GM12875 (cell line): ENCODE measurements at regions not wholly inside any gene's neighbourhood (a gene's known extent, or its start where the extent isn't known, plus 50 kb on each side); places are given as distances from the start of the nearest gene placed in this dataset.

ENCODE experiments used
- H3K4me3 ChIP-seq: one replicate; pipeline ENCODE4 v1.5.1; 2011; ENCODE audit warnings: low read depth, low read length, control low read depth
- TF ChIP-seq, protein P1 (sequence below): IDR thresholded peaks from 2 replicates; pipeline ENCODE4 v1.5.1; 2011; ENCODE audit warnings: low read depth, mild to moderate bottlenecking, control low read depth, inconsistent platforms, low read length, moderate library complexity, borderline replicate concordance; ENCODE audit not compliant: insufficient read depth

DNA sequence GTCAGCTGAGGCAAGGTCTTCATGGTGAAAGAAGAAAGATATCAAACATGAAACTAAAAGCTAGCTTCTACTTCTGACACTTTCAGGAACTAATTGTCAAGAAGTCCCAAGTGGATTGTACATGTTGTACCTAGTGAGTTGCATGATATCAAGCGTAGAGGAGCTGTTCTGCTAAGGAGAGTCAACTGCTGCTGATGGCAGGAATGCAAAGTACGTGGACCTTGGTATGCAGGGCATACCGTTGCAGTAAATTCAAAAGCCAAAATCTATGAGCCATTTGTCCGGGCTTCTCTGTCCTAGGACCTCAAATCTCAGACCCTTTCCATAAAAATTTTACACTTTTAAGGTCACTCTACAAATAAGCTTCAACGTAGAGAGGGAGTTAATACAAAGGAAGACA, 446.2 kb downstream of the KCTD8 start:
- TF ChIP-seq, protein P1, sequence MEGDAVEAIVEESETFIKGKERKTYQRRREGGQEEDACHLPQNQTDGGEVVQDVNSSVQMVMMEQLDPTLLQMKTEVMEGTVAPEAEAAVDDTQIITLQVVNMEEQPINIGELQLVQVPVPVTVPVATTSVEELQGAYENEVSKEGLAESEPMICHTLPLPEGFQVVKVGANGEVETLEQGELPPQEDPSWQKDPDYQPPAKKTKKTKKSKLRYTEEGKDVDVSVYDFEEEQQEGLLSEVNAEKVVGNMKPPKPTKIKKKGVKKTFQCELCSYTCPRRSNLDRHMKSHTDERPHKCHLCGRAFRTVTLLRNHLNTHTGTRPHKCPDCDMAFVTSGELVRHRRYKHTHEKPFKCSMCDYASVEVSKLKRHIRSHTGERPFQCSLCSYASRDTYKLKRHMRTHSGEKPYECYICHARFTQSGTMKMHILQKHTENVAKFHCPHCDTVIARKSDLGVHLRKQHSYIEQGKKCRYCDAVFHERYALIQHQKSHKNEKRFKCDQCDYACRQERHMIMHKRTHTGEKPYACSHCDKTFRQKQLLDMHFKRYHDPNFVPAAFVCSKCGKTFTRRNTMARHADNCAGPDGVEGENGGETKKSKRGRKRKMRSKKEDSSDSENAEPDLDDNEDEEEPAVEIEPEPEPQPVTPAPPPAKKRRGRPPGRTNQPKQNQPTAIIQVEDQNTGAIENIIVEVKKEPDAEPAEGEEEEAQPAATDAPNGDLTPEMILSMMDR: no peak
- H3K4me3 ChIP-seq: no peak overlapping the region

DNA sequence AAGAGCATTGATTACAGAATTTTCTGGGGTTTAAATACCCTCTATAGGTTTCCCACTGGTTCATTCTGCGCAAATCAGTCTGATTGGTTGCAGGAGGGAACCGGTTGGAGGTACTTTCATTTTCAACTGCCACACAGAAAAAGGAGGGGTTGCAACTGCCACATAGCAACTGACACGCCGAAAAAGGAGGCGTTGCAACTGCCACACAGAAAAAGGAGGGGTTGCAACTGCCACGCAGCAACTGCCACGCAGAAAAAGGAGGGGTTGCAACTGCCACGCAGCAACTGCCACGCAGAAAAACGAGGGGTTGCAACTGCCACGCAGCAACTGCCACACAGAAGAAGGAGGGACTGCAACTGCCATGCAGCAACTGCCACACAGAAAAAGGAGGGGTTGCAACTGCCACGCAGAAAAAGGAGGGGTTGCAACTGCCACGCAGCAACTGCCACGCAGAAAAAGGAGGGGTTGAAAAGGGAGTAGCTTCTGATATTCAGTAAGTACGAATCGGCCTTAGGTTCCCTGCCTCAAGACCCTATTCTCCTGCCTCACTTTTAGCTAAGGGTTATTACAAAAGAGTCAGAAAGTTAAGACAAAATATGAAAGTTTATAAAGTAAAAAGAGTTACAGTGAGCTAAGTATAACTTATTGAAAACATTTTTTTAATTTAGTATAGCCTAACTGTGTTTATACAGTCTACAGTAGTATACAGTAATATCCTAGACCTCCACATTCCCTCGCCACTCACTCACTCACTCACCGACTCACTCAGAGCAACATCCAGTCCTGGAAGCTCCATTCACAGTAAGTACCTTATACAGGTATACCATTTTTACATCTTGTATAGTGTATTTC, 431.8 kb downstream of the KCTD8 start:
- no peak overlapping the region for H3K4me3 ChIP-seq
- TF ChIP-seq, protein P1: no peak

DNA sequence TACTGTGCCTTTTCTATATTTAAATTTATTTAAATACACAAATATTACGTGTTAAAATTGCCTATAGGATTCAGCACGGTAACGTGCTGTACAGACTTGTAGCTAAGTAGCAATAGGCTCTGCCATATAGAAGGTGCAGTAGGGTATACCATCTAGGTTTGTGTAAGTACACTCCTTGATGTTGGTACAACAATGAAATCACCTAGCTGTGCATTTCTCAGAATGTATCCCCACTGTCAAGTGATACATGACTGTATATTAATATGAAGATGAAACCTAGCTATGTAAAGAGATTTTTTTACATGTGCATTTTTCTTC, 431.2 kb downstream of the KCTD8 start:
- TF ChIP-seq, protein P1: no peak
- no peak overlapping the region for H3K4me3 ChIP-seq

DNA sequence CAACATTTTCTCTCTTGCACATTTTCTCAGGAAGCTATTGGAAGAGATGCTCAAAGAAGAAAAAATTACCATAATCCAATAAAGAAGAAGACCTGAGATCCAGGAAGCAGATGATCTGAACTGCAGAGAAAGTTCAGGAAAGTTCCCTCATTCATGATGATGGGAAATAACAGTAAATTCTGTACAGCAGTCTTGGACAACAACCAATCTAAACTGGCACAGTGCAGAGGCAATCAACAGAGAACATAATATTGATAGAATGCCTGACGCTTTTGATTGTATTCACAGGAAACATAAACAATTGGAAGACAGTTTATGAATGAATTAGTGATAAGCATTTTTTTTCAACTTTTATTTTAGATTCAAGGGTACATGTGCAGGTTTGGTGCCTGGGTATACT, 428.9 kb downstream of the KCTD8 start:
- TF ChIP-seq, protein P1: no peak
- no peak overlapping the region for H3K4me3 ChIP-seq

DNA sequence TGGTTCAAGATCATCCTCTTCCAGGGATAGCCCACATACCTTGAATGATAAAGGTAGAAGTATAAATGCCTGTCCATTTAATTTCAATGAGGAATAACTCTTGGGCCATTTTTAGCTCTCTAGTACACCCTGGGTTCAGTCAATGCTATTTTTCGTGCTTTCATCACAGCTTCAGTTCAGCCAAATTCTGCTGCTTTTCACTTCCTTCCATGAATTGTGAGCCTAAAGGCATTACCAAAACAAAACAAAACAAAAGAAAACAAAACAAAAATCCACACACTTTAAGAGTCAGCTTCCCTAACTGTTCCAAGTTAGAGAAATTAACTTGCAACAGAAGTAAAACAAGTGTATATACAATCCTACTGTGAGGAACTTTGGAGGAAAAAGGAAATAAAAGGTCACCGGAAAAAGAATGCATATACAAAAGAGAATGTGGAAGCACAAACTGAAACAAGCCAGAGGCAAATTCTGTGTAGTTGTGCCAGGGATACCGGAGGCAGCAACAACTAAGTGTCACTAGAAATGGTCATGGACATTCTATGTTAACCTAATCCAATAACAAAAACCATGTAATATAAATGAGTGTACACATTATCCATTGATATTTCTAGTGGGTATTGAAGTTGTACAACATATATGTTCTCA, 423.1 kb downstream of the KCTD8 start:
- TF ChIP-seq, protein P1: no peak
- H3K4me3 ChIP-seq: no peak overlapping the region

DNA sequence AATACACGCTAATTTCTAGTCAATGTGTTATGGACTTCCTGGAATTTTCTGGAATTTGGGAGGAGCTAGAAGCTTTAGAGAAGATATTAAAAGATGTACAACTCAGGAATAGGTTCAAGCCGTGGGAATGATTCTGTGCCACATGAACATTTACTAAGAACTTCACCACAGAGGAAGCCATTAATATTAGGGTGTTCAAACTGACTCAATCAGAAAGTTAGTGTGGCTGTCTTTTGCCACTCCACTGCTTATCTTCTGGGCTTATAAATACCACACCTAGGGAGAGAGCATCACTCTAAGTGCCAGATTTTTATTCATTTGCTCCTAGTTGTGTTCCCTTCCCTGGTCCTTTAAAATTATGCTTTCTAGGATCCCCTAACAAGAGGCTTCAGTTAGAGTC, 409.8 kb downstream of the KCTD8 start:
- H3K4me3 ChIP-seq: no peak overlapping the region
- TF ChIP-seq, protein P1: no peak

DNA sequence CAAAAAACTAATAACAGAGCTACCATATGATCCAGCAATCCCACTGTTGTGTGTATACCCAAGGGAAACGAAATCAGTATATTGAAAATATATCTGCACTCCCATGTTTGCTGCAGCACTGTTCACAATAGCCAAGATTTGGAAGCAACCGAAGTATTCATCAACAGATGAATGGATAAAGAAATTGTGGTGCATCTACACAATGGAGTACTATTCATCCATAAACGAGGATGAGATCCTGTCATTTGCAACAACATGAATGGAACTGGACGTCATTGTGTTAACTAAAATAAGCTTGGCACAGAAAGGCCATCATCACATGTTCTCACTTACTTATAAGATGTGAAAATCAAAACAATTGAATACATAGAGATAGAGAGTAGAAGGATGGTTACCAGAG, 402.1 kb downstream of the KCTD8 start:
- no peak overlapping the region for H3K4me3 ChIP-seq

More for the DNA sequence above, 402.1 kb downstream of the KCTD8 start:
- TF ChIP-seq, protein P1: no peak
